ENCODE measurements at regions not wholly inside any gene's neighbourhood (a gene's known extent, or its start where the extent isn't known, plus 50 kb on each side); places are given as distances from the start of the nearest gene placed in this dataset.

DNA sequence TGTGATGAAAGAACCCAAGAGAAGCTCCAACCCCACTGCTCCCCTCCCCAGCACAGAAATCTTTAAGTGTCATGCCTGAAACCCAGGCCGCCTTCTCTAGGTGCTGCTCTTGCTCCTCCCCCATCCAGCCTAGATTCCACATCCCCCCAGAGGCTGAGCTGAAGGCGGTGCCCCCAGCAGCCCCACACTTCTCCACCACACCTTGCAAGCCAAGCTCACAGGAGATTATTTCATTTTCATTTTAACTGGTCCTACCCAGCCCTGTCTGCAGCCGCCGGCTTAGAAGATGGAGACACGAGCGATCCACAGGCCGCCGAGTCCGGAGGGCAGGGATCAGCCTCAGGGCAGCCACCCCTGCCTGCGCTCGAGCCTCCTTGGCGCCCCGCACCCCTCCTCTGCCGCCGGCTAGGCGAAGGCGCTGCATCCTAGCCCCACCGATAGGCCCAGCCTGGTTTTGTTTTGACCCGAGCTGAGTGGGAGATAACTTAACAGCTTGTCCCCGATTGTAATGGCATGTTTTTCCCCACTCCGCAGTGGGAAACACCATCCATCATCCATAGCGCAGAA is 125.3 kb downstream of the RBFOX3 start:
- TF ChIP-seq, protein P1, sequence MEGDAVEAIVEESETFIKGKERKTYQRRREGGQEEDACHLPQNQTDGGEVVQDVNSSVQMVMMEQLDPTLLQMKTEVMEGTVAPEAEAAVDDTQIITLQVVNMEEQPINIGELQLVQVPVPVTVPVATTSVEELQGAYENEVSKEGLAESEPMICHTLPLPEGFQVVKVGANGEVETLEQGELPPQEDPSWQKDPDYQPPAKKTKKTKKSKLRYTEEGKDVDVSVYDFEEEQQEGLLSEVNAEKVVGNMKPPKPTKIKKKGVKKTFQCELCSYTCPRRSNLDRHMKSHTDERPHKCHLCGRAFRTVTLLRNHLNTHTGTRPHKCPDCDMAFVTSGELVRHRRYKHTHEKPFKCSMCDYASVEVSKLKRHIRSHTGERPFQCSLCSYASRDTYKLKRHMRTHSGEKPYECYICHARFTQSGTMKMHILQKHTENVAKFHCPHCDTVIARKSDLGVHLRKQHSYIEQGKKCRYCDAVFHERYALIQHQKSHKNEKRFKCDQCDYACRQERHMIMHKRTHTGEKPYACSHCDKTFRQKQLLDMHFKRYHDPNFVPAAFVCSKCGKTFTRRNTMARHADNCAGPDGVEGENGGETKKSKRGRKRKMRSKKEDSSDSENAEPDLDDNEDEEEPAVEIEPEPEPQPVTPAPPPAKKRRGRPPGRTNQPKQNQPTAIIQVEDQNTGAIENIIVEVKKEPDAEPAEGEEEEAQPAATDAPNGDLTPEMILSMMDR (IDR thresholded peaks at IDR 0.05), result no peak

DNA sequence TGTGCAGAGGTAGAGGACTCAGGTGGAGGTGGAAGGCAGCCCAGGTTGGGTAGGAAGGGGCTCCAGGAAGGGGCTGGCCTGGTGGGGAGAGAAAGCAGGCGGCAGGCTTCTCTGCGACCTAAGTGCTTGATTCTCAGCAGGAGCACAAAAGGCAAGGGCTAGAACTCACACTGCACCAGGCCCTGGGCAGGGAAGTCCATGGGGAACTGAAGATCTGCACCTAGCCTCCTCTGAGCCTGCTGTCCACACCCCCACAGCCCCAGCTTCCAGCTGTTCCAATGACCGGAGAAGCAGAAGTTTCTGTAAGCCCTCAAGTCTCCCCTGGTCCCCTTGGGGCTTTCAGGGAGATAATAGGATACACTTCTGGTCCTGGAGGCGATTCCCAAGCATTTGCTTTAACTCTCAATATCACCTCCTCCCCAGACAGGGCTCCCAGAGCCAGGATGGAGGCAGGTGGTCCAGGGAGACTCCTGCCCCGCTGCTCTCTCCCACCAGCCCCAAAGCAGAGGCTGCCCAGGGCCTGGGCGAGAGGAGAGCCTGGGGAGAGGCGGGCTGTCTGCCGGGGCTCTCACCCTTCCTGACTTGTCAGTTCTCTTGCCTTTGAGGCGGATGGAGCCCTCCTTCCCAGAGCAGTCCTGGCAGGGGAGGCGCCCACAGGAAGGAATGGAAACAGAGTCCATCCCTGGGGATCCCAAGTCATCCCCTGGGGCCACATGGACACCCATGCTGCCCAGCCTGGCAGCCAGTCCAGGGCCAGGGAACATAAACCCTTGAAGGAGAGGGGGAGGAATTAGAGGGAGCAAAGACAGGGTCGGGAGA is 126.0 kb downstream of the RBFOX3 start:
- TF ChIP-seq, protein P1 (IDR thresholded peaks at IDR 0.05), result no peak

DNA sequence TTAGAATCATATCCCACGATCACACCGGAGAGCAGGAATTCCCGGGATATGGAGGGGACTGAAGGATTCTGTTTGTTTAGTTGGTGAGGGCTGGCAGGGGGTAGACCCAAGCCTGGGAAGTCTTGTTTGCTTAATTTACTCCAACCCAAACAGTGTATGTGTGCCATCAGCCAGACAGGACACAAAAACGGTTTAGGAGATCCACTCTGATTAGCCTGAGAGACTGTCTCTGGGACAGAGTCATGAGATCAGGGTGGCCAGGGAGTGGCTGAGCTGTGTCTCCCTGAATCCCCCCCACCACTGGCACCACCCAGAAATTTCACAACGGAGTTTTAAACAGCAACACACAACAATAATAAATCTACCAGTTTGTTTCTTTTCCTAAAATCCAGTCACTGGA is 127.0 kb downstream of the RBFOX3 start:
- TF ChIP-seq, protein P1 (IDR thresholded peaks at IDR 0.05), result no peak

DNA sequence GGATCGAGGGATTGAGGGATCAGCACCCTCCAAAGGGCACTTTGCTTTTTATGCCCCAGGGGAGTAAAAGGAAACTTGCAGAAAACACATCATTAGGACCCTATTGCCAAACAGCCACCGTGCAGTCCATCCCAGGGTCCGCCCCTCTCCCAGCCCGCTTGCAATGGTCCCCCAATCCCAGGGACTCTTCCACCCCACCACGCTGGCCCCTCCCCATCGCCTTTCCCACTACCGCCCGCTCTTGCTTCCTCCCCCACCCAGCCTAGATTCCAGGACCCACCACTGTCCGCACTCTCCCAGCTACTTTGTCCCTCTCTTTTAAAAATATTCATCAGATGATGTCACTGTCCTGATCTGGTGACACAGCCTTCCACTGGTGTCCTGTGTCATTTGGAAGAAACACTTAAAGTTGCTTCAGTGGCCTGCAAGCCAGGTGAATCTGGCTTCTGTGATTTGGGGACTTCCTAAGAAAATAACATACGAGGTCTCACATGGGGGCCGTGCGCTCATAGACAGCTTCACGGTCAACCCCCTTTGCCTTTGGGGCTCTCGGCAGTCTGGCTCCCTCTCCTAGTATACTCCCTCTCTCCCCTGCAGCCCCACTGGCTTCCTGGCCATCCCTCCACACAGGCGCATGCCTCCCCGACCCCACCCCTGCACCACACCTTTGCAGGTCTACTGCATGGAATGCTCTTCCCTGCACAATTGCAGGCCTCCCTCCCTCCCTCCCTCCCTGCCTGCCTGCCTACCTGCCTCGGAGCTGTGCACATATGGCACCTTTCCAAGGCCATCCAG is 127.9 kb downstream of the RBFOX3 start:
- TF ChIP-seq, protein P1 (IDR thresholded peaks at IDR 0.05), result no peak

DNA sequence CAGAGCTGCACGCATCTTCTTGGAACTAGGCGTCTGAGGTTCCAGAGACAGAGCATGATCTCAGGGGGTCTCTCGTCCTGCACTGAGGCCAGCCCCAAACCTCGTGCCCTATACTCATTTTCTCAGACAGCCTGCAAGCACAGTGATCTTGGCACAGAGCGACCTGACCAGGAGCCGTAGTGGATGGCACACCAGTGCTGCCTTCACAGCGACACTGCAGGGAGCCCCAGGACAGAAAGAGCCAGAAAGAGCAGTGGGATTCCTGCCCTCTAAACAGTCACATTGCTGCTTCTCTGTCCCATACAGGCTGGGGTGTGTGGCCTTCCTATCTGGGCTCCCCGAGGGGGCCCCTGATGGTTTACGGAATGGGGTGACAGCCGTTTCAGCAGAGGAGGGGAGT is 131.0 kb downstream of the RBFOX3 start:
- TF ChIP-seq, protein P1 (IDR thresholded peaks at IDR 0.05), result no peak

DNA sequence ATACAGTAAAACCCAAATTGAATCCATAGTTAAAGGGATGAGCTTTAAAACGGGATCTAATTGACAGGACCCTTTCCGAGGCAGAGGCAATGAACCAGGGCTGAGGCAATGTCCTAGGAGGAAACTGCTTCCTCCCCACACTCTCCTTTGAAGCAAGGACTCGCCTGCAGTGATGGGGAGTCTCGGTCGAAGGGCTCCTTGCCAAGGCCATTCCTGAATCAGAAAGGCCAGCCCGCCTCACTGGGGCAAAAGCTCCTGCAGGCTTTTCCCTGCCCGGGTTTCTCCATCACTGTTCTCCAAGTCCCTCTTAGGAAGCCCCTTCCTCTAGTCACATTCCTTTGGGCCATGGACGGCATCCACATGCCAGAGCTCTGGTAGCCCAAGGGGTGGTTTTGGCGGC is 132.0 kb downstream of the RBFOX3 start:
- TF ChIP-seq, protein P1 (IDR thresholded peaks at IDR 0.05), result no peak

DNA sequence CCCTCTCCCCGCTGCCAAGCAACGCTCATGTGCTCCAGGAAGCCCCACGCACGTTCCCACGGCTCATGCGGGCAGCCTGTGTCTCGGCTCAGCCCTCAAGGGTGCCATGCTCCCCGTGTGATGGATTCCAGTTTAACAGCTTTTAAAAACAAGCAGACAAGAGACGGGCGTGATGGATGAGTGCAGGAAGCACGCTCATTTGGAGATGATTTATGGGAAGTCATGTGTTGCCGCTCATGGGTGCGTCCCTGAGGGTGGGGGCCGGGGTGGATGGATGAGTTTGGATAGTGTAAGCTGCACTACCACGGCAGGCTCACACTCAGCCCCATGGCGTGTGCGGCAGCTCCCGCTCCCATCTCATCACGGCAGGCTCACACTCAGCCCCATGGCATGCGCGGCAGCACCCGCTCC is 132.8 kb downstream of the RBFOX3 start:
- TF ChIP-seq, protein P1 (IDR thresholded peaks at IDR 0.05), result no peak

Measured in LNCAP (cell line).